ENCODE measurements at regions not wholly inside any gene's neighbourhood (a gene's known extent, or its start where the extent isn't known, plus 50 kb on each side); places are given as distances from the start of the nearest gene placed in this dataset.

DNA sequence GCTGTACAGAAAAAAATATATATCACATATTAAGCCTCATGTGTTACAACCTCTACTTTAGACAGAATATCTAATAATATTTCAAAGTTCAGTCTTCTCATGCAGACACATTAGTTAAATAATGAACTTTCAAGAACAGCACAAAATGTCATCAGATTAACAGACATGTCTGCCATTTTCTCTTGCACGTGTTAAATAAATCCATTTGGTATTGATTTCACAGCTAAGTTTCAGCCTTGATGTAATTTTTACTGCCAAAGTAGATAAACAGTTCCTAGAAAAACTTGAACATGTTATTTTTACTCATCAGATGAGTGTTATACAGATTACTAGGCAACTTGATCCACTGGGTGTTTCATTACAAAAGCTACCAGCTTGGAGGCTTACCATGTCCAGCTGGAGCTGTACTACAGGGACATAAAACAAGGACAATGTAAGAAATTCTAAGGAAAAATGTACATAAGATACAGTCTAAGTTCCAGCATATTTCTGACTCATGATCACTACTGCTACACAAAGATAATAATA is 290.7 kb upstream of the DDX18 start:
- H3K27me3 ChIP-seq (ENCODE audit: control insufficient read depth in 2 of 2, insufficient read depth in 1 of 2, low read length in 1 of 2), result no peaks in the 10 kb centered on the region
- no peak overlapping the region for H3K27ac ChIP-seq (ENCODE audit: low read depth in 1 of 2, low read length in 1 of 2)
- WGBS, result 88% methylated on average over 1 of the region's 1 CpG
- no peaks in the 10 kb centered on the region for H3K36me3 ChIP-seq (ENCODE audit: control insufficient read depth in 2 of 2, insufficient read depth in 2 of 2, low read length in 1 of 2)
- no peaks in the 10 kb centered on the region for H3K4me1 ChIP-seq (ENCODE audit: control insufficient read depth in 2 of 2, insufficient read depth in 2 of 2, low read length in 2 of 2)
- H3K4me3 ChIP-seq (ENCODE audit: low read length in 2 of 2), result no peak overlapping the region
- H3K9me3 ChIP-seq (ENCODE audit: control insufficient read depth in 2 of 2, insufficient read depth in 1 of 2, low read length in 1 of 2), result peaks cover 0 to 2% of the 10 kb centered on the region in 2 donors
- no peak for DNase-seq (ENCODE audit: low read depth in 6 of 9, low spot score in 9 of 9)

DNA sequence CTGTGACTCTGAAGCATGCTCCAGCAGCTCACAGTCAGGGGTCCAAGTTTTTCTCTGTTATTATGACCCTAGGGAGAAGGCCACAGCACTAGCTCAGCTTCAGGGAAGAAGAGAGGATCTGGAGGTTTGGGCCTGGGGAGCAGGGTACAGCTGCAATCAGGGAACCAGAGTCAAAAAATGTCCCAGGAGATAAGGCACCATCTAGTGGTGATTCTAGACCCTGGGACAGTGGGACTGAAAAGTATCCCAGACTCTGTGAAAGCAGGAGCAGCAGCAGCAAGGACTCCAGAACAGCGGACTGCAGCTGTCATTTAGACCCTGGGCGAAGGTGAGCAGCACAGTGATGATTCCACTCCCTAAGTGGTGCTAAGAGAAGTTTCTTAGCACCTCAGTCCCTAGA is 278.4 kb upstream of the DDX18 start:
- DNase-seq (ENCODE audit: low read depth in 6 of 9, low spot score in 9 of 9), result no peak
- Histone ChIP-seq H3K9me3 (ENCODE audit: control insufficient read depth in 2 of 2, insufficient read depth in 1 of 2, low read length in 1 of 2) (no peaks in the 10 kb centered on the region), H3K36me3 (ENCODE audit: control insufficient read depth in 2 of 2, insufficient read depth in 2 of 2, low read length in 1 of 2) (no peaks in the 10 kb centered on the region), H3K4me3 (ENCODE audit: low read length in 2 of 2) (no peak overlapping the region), H3K27ac (ENCODE audit: low read depth in 1 of 2, low read length in 1 of 2) (no peak overlapping the region), H3K27me3 (ENCODE audit: control insufficient read depth in 2 of 2, insufficient read depth in 1 of 2, low read length in 1 of 2) (no peaks in the 10 kb centered on the region), H3K4me1 (ENCODE audit: control insufficient read depth in 2 of 2, insufficient read depth in 2 of 2, low read length in 2 of 2) (no peaks in the 10 kb centered on the region)
- WGBS, result 73% methylated on average over 2 of the region's 2 CpGs

GRCh38 chr2:117537032-117537431 is 277.5 kb upstream of the DDX18 start:
- Histone ChIP-seq H3K27ac (ENCODE audit: low read depth in 1 of 2, low read length in 1 of 2) (no peak overlapping the region), H3K27me3 (ENCODE audit: control insufficient read depth in 2 of 2, insufficient read depth in 1 of 2, low read length in 1 of 2) (no peaks in the 10 kb centered on the region), H3K9me3 (ENCODE audit: control insufficient read depth in 2 of 2, insufficient read depth in 1 of 2, low read length in 1 of 2) (no peaks in the 10 kb centered on the region), H3K36me3 (ENCODE audit: control insufficient read depth in 2 of 2, insufficient read depth in 2 of 2, low read length in 1 of 2) (no peaks in the 10 kb centered on the region), H3K4me1 (ENCODE audit: control insufficient read depth in 2 of 2, insufficient read depth in 2 of 2, low read length in 2 of 2) (no peaks in the 10 kb centered on the region), H3K4me3 (ENCODE audit: low read length in 2 of 2) (no peak overlapping the region)
- WGBS, result 69% methylated on average over 4 of the region's 4 CpGs
- DNase-seq (ENCODE audit: low read depth in 6 of 9, low spot score in 9 of 9), result no peak

DNA sequence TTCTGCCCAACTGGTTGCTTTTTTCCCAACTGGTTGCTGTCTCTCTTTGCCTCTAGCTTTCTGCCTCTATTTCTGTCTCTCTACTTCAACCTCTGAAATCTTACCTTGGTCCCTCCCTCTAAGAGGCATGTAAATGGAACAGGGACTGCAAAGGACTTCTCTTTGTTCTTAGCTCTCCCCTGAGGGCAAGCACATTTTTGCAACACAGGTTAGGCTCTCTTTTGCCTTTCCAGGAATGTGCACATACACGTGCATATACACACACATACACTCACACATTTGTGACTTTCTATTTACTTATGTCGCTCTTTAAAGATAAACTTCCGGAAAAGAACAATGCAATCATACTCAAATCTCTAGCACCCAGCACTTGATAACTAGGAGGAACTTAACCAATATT is 262.6 kb upstream of the DDX18 start:
- Histone ChIP-seq H3K4me1 (ENCODE audit: control insufficient read depth in 2 of 2, insufficient read depth in 2 of 2, low read length in 2 of 2) (no peaks in the 10 kb centered on the region), H3K36me3 (ENCODE audit: control insufficient read depth in 2 of 2, insufficient read depth in 2 of 2, low read length in 1 of 2) (no peaks in the 10 kb centered on the region), H3K27me3 (ENCODE audit: control insufficient read depth in 2 of 2, insufficient read depth in 1 of 2, low read length in 1 of 2) (no peaks in the 10 kb centered on the region), H3K27ac (ENCODE audit: low read depth in 1 of 2, low read length in 1 of 2) (no peak overlapping the region), H3K9me3 (ENCODE audit: control insufficient read depth in 2 of 2, insufficient read depth in 1 of 2, low read length in 1 of 2) (no peaks in the 10 kb centered on the region), H3K4me3 (ENCODE audit: low read length in 2 of 2) (no peak overlapping the region)
- WGBS, result 62% methylated on average over 3 of the region's 3 CpGs
- no peak for DNase-seq (ENCODE audit: low read depth in 6 of 9, low spot score in 9 of 9)

GRCh38 chr2:117553448-117553847 is 261.0 kb upstream of the DDX18 start:
- WGBS, result 59% methylated on average over 4 of the region's 4 CpGs
- Histone ChIP-seq H3K27me3 (ENCODE audit: control insufficient read depth in 2 of 2, insufficient read depth in 1 of 2, low read length in 1 of 2) (no peaks in the 10 kb centered on the region), H3K36me3 (ENCODE audit: control insufficient read depth in 2 of 2, insufficient read depth in 2 of 2, low read length in 1 of 2) (no peaks in the 10 kb centered on the region), H3K27ac (ENCODE audit: low read depth in 1 of 2, low read length in 1 of 2) (no peak overlapping the region), H3K9me3 (ENCODE audit: control insufficient read depth in 2 of 2, insufficient read depth in 1 of 2, low read length in 1 of 2) (no peaks in the 10 kb centered on the region), H3K4me3 (ENCODE audit: low read length in 2 of 2) (no peak overlapping the region), H3K4me1 (ENCODE audit: control insufficient read depth in 2 of 2, insufficient read depth in 2 of 2, low read length in 2 of 2) (no peaks in the 10 kb centered on the region)
- no peak for DNase-seq (ENCODE audit: low read depth in 6 of 9, low spot score in 9 of 9)

DNA sequence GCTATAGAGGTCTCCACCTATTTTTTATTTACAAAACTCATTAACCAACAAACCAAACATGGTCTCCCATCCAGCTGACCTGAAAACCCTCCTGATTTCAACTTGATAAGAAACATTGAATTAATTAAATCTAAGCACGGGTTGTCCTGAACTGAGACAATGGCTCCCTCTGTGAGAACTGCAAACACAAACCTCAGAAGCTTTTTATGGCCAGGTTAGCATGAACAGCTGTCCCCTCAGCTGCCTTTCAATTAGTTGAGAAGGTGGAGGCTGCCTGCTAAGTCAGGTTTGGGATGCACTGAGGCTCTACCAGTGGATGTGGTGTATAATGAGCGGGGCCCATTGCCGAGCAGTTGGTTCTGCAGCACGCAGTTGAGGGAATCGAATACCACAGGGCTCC is 258.5 kb upstream of the DDX18 start:
- Histone ChIP-seq H3K27me3 (ENCODE audit: control insufficient read depth in 2 of 2, insufficient read depth in 1 of 2, low read length in 1 of 2) (no peaks in the 10 kb centered on the region), H3K9me3 (ENCODE audit: control insufficient read depth in 2 of 2, insufficient read depth in 1 of 2, low read length in 1 of 2) (no peaks in the 10 kb centered on the region), H3K4me3 (ENCODE audit: low read length in 2 of 2) (no peak overlapping the region), H3K4me1 (ENCODE audit: control insufficient read depth in 2 of 2, insufficient read depth in 2 of 2, low read length in 2 of 2) (no peaks in the 10 kb centered on the region), H3K27ac (ENCODE audit: low read depth in 1 of 2, low read length in 1 of 2) (no peak overlapping the region), H3K36me3 (ENCODE audit: control insufficient read depth in 2 of 2, insufficient read depth in 2 of 2, low read length in 1 of 2) (no peaks in the 10 kb centered on the region)
- WGBS, result 92% methylated on average over 5 of the region's 5 CpGs
- DNase-seq (ENCODE audit: low read depth in 6 of 9, low spot score in 9 of 9), result no peak

- WGBS, result 82% methylated on average over 3 of the region's 3 CpGs
- DNase-seq (ENCODE audit: low read depth in 6 of 9, low spot score in 9 of 9), result no peak
- H3K9me3 ChIP-seq (ENCODE audit: control insufficient read depth in 2 of 2, insufficient read depth in 1 of 2, low read length in 1 of 2), result no peaks in the 10 kb centered on the region
- H3K27me3 ChIP-seq (ENCODE audit: control insufficient read depth in 2 of 2, insufficient read depth in 1 of 2, low read length in 1 of 2), result no peaks in the 10 kb centered on the region
- no peaks in the 10 kb centered on the region for H3K36me3 ChIP-seq (ENCODE audit: control insufficient read depth in 2 of 2, insufficient read depth in 2 of 2, low read length in 1 of 2)
- H3K4me1 ChIP-seq (ENCODE audit: control insufficient read depth in 2 of 2, insufficient read depth in 2 of 2, low read length in 2 of 2), result no peaks in the 10 kb centered on the region
- H3K27ac ChIP-seq (ENCODE audit: low read depth in 1 of 2, low read length in 1 of 2), result no peak overlapping the region
- no peak overlapping the region for H3K4me3 ChIP-seq (ENCODE audit: low read length in 2 of 2)
Measured at GRCh38 chr2:117557626-117558025, 256.9 kb upstream of the DDX18 start.

DNA sequence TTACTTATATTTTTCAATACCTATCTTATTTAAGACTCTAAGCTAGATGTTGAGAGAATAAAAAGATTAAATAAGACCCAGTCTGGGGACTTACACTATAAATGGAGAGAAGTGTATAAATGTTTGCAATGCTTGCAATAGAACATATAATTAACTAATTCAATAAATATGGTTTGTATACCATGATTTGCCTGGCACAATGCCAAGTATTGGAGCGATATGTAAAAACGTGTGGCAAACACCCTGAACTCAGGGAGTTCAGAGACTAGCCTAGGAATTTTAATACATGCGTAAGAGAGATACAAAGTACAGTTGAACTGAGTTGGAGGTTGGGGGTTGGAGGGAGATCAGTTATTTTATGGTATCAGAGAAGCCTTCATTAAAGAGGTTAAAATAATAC is 251.8 kb upstream of the DDX18 start:
- no peak overlapping the region for H3K27ac ChIP-seq (ENCODE audit: low read depth in 1 of 2, low read length in 1 of 2)
- 92% methylated on average over 3 of the region's 3 CpGs for WGBS

GRCh38 chr2:117571590-117572349 is 242.7 kb upstream of the DDX18 start:
- 95% methylated on average over 3 of the region's 3 CpGs for WGBS
- DNase-seq (ENCODE audit: low read depth in 6 of 9, low spot score in 9 of 9), result no peak
- Histone ChIP-seq H3K4me1 (ENCODE audit: control insufficient read depth in 2 of 2, insufficient read depth in 2 of 2, low read length in 2 of 2) (no peaks in the 10 kb centered on the region), H3K27ac (ENCODE audit: low read depth in 1 of 2, low read length in 1 of 2) (no peak overlapping the region), H3K36me3 (ENCODE audit: control insufficient read depth in 2 of 2, insufficient read depth in 2 of 2, low read length in 1 of 2) (no peaks in the 10 kb centered on the region), H3K9me3 (ENCODE audit: control insufficient read depth in 2 of 2, insufficient read depth in 1 of 2, low read length in 1 of 2) (peaks cover 0 to 11% of the 10 kb centered on the region in 2 donors), H3K4me3 (ENCODE audit: low read length in 2 of 2) (no peak overlapping the region), H3K27me3 (ENCODE audit: control insufficient read depth in 2 of 2, insufficient read depth in 1 of 2, low read length in 1 of 2) (no peaks in the 10 kb centered on the region)

More for the DNA sequence above, 251.8 kb upstream of the DDX18 start:
- Histone ChIP-seq H3K36me3 (ENCODE audit: control insufficient read depth in 2 of 2, insufficient read depth in 2 of 2, low read length in 1 of 2) (no peaks in the 10 kb centered on the region), H3K4me1 (ENCODE audit: control insufficient read depth in 2 of 2, insufficient read depth in 2 of 2, low read length in 2 of 2) (no peaks in the 10 kb centered on the region), H3K9me3 (ENCODE audit: control insufficient read depth in 2 of 2, insufficient read depth in 1 of 2, low read length in 1 of 2) (no peaks in the 10 kb centered on the region), H3K4me3 (ENCODE audit: low read length in 2 of 2) (no peak overlapping the region), H3K27me3 (ENCODE audit: control insufficient read depth in 2 of 2, insufficient read depth in 1 of 2, low read length in 1 of 2) (no peaks in the 10 kb centered on the region)
- DNase-seq (ENCODE audit: low read depth in 6 of 9, low spot score in 9 of 9), result no peak

Data from thymus (tissue), 11 donors.